ENCODE measurements at regions not wholly inside any gene's neighbourhood (a gene's known extent, or its start where the extent isn't known, plus 50 kb on each side); places are given as distances from the start of the nearest gene placed in this dataset.

- no peaks in the 10 kb centered on the region for H3K9me3 ChIP-seq
- H3K27ac ChIP-seq, result no peak overlapping the region
- TF ChIP-seq POLR2A (IDR thresholded peaks at IDR 0.05), result no peak
- no peak for TF ChIP-seq CTCF (IDR thresholded peaks at IDR 0.05)
- no peak for DNase-seq
- H3K4me3 ChIP-seq, result no peak overlapping the region
- H3K27me3 ChIP-seq, result no peaks in the 10 kb centered on the region
- no peaks in the 10 kb centered on the region for H3K4me1 ChIP-seq
- H3K36me3 ChIP-seq, result no peaks in the 10 kb centered on the region
These were observed 387.6 kb upstream of the SPRED2 start for GRCh38 chr2:65819963-65820362.

- TF ChIP-seq POLR2A (IDR thresholded peaks at IDR 0.05) (no peak), CTCF (IDR thresholded peaks at IDR 0.05) (no peak)
- no peak for DNase-seq
- Histone ChIP-seq H3K4me3 (no peak overlapping the region), H3K36me3 (no peaks in the 10 kb centered on the region), H3K27ac (no peak overlapping the region), H3K9me3 (no peaks in the 10 kb centered on the region), H3K27me3 (no peaks in the 10 kb centered on the region), H3K4me1 (no peaks in the 10 kb centered on the region)
These were observed 386.6 kb upstream of the SPRED2 start for GRCh38 chr2:65818873-65819451.

GRCh38 chr2:65813631-65814173 lies 381.3 kb upstream of the SPRED2 start:
- Histone ChIP-seq H3K4me1 (no peaks in the 10 kb centered on the region), H3K36me3 (no peaks in the 10 kb centered on the region), H3K27ac (no peak overlapping the region), H3K4me3 (no peak overlapping the region), H3K27me3 (no peaks in the 10 kb centered on the region), H3K9me3 (no peaks in the 10 kb centered on the region)
- DNase-seq, result no peak
- no peak for TF ChIP-seq POLR2A (IDR thresholded peaks at IDR 0.05)
- TF ChIP-seq CTCF (IDR thresholded peaks at IDR 0.05), result no peak

- H3K27me3 ChIP-seq, result no peaks in the 10 kb centered on the region
- H3K27ac ChIP-seq, result no peak overlapping the region
- no peak for DNase-seq
- H3K9me3 ChIP-seq, result no peaks in the 10 kb centered on the region
- H3K4me3 ChIP-seq, result no peak overlapping the region
- H3K4me1 ChIP-seq, result no peaks in the 10 kb centered on the region
- no peak for TF ChIP-seq POLR2A (IDR thresholded peaks at IDR 0.05)
- no peak for TF ChIP-seq CTCF (IDR thresholded peaks at IDR 0.05)
- H3K36me3 ChIP-seq, result no peaks in the 10 kb centered on the region
These were observed 380.5 kb upstream of the SPRED2 start for GRCh38 chr2:65812887-65813286.

GRCh38 chr2:65807942-65808341 lies 375.5 kb upstream of the SPRED2 start:
- Histone ChIP-seq H3K27me3 (no peaks in the 10 kb centered on the region), H3K9me3 (no peaks in the 10 kb centered on the region), H3K4me1 (no peaks in the 10 kb centered on the region), H3K27ac (no peak overlapping the region), H3K36me3 (no peaks in the 10 kb centered on the region), H3K4me3 (no peak overlapping the region)
- DNase-seq, result no peak
- no peak for TF ChIP-seq CTCF (IDR thresholded peaks at IDR 0.05)
- TF ChIP-seq POLR2A (IDR thresholded peaks at IDR 0.05), result no peak

GRCh38 chr2:65804777-65805176 lies 372.4 kb upstream of the SPRED2 start:
- Histone ChIP-seq H3K4me3 (no peak overlapping the region), H3K9me3 (no peaks in the 10 kb centered on the region), H3K4me1 (no peaks in the 10 kb centered on the region), H3K36me3 (no peaks in the 10 kb centered on the region), H3K27me3 (no peaks in the 10 kb centered on the region), H3K27ac (no peak overlapping the region)
- DNase-seq, result no peak
- TF ChIP-seq POLR2A (IDR thresholded peaks at IDR 0.05), result no peak
- no peak for TF ChIP-seq CTCF (IDR thresholded peaks at IDR 0.05)

Data from Peyer's patch (tissue), 4 donors.